Astrocyte (in vitro differentiated cells and primary cell): ENCODE measurements at regions not wholly inside any gene's neighbourhood (a gene's known extent, or its start where the extent isn't known, plus 50 kb on each side); places are given as distances from the start of the nearest gene placed in this dataset.
"Not testable (repeated sequence)": the region's sequence is repeated elsewhere in the genome, so short reads cannot be mapped to it uniquely, and the experiment has no call there.

Source experiments
- DNase-seq: peaks from one replicate; pipeline ENCODE4 v3.0.0-alpha.2; 2010; ENCODE audit warnings: low read depth
- FAIRE-seq: peaks from 2 replicates; lab custom pipeline; 2011; peaks lifted over from hg19 to GRCh38; lab: Jason Lieb, UNC
- H2AFZ ChIP-seq: 2 replicates; pipeline ENCODE4 v1.6.0; 2012; ENCODE audit warnings: low read depth, low read length, inconsistent platforms
- H3K27ac ChIP-seq: 2 replicates; pipeline ENCODE4 v1.5.1; 2011; ENCODE audit warnings: low read depth, low read length, inconsistent platforms
- H3K27me3 ChIP-seq: 2 replicates; pipeline ENCODE4 v1.6.0; 2011; ENCODE audit warnings: low read length, inconsistent platforms; ENCODE audit not compliant: insufficient read depth
- H3K36me3 ChIP-seq: 2 replicates; pipeline ENCODE4 v1.5.1; 2011; ENCODE audit warnings: low read length, inconsistent platforms; ENCODE audit not compliant: insufficient read depth
- H3K4me1 ChIP-seq: 2 replicates; pipeline ENCODE4 v1.5.1; 2011; ENCODE audit warnings: low read length, inconsistent platforms; ENCODE audit not compliant: insufficient read depth
- H3K4me2 ChIP-seq: 2 replicates; pipeline ENCODE4 v1.6.0; 2012; ENCODE audit warnings: low read length, inconsistent platforms
- H3K4me3 ChIP-seq: 2 replicates; pipeline ENCODE4 v1.5.1; 2011; ENCODE audit warnings: low read depth, mild to moderate bottlenecking, low read length, inconsistent platforms; ENCODE audit not compliant: insufficient read depth
- H3K79me2 ChIP-seq: 2 replicates; pipeline ENCODE4 v1.6.0; 2012; ENCODE audit warnings: mild to moderate bottlenecking, low read length, inconsistent platforms; ENCODE audit not compliant: insufficient read depth
- H3K9ac ChIP-seq: 2 replicates; pipeline ENCODE4 v1.6.0; 2012; ENCODE audit warnings: mild to moderate bottlenecking, low read length, inconsistent platforms
- H3K9me3 ChIP-seq: 2 replicates; pipeline ENCODE4 v1.5.1; 2012; ENCODE audit warnings: low read depth, mild to moderate bottlenecking, low read length, inconsistent platforms; ENCODE audit not compliant: insufficient read depth
- H4K20me1 ChIP-seq: 2 replicates; pipeline ENCODE4 v1.6.0; 2012; ENCODE audit warnings: low read length, inconsistent platforms; ENCODE audit not compliant: insufficient read depth
- H3K27ac Mint-ChIP-seq: one replicate; pipeline ENCODE4 v1.8.0; 2021; ENCODE audit warnings: mild to moderate bottlenecking, mixed read lengths; ENCODE audit not compliant: unreplicated experiment
- H3K27me3 Mint-ChIP-seq: one replicate; pipeline ENCODE4 v1.8.0; 2021; ENCODE audit warnings: low read depth, mixed read lengths; ENCODE audit not compliant: unreplicated experiment
- H3K36me3 Mint-ChIP-seq: one replicate; pipeline ENCODE4 v1.8.0; 2021; ENCODE audit warnings: low read depth, mixed read lengths; ENCODE audit not compliant: unreplicated experiment
- H3K4me1 Mint-ChIP-seq: one replicate; pipeline ENCODE4 v1.8.0; 2021; ENCODE audit warnings: low read depth, mixed read lengths; ENCODE audit not compliant: unreplicated experiment
- H3K4me3 Mint-ChIP-seq: one replicate; pipeline ENCODE4 v1.8.0; 2021; ENCODE audit warnings: mild to moderate bottlenecking, moderate library complexity, mixed read lengths; ENCODE audit not compliant: unreplicated experiment
- H3K9me3 Mint-ChIP-seq: one replicate; pipeline ENCODE4 v1.8.0; 2021; ENCODE audit warnings: mild to moderate bottlenecking, mixed read lengths; ENCODE audit not compliant: unreplicated experiment
- CTCF ChIP-seq: IDR thresholded peaks from 2 replicates; pipeline ENCODE4 v1.5.1; 2011; ENCODE audit warnings: low read depth, mild to moderate bottlenecking, inconsistent platforms, low read length, moderate library complexity; ENCODE audit not compliant: insufficient read depth
- EZH2 ChIP-seq: IDR thresholded peaks from 2 replicates; pipeline ENCODE4 v1.6.1; 2012; ENCODE audit warnings: mild to moderate bottlenecking, low read length, inconsistent platforms; ENCODE audit not compliant: insufficient read depth

- not testable (repeated sequence) for H3K4me2 ChIP-seq, H3K4me3 Mint-ChIP-seq, H2AFZ ChIP-seq, H3K9ac ChIP-seq, H3K9me3 Mint-ChIP-seq, H3K27me3 ChIP-seq, H3K36me3 Mint-ChIP-seq, H4K20me1 ChIP-seq, H3K4me1 ChIP-seq, H3K9me3 ChIP-seq, H3K36me3 ChIP-seq, H3K4me3 ChIP-seq, FAIRE-seq, H3K79me2 ChIP-seq, DNase-seq, H3K27ac Mint-ChIP-seq, H3K27ac ChIP-seq, H3K4me1 Mint-ChIP-seq
- peaks cover 27% of the 10 kb centered on the region for H3K27me3 Mint-ChIP-seq
Observed at GRCh38 chr2:242010252-242011166, 141.0 kb downstream of the RTP5 start.

GRCh38 chr2:242011167-242011513 is 141.6 kb downstream of the RTP5 start:
- H4K20me1 ChIP-seq = no peaks in the 10 kb centered on the region
- H3K9ac ChIP-seq = no peak overlapping the region
- no peak for TF ChIP-seq CTCF
- no peak for TF ChIP-seq EZH2
- no peak overlapping the region for H3K27ac Mint-ChIP-seq
- H3K4me2 ChIP-seq = no peak overlapping the region
- peaks cover 5% of the 10 kb centered on the region for H3K27me3 ChIP-seq
- H3K4me3 Mint-ChIP-seq = no peak overlapping the region
- H3K9me3 Mint-ChIP-seq = no peaks in the 10 kb centered on the region
- no peaks in the 10 kb centered on the region for H3K36me3 Mint-ChIP-seq
- H3K4me3 ChIP-seq = no peak overlapping the region
- DNase-seq = no peak
- no peak overlapping the region for H2AFZ ChIP-seq
- peaks cover 29% of the 10 kb centered on the region for H3K27me3 Mint-ChIP-seq
- H3K36me3 ChIP-seq = no peaks in the 10 kb centered on the region
- no peak for FAIRE-seq
- H3K4me1 Mint-ChIP-seq = no peaks in the 10 kb centered on the region
- H3K9me3 ChIP-seq = no peaks in the 10 kb centered on the region
- no peak overlapping the region for H3K27ac ChIP-seq
- H3K4me1 ChIP-seq = no peaks in the 10 kb centered on the region
- H3K79me2 ChIP-seq = no peaks in the 10 kb centered on the region

GRCh38 chr2:242011516-242011915 is 142.0 kb downstream of the RTP5 start:
- no peaks in the 10 kb centered on the region for H3K36me3 Mint-ChIP-seq
- Histone ChIP-seq H4K20me1 (no peaks in the 10 kb centered on the region), H3K4me3 (no peak overlapping the region), H3K27me3 (peaks cover 6% of the 10 kb centered on the region), H3K27ac (no peak overlapping the region), H3K36me3 (no peaks in the 10 kb centered on the region), H3K79me2 (no peaks in the 10 kb centered on the region), H3K4me2 (no peak overlapping the region), H3K4me1 (no peaks in the 10 kb centered on the region), H3K9me3 (no peaks in the 10 kb centered on the region), H2AFZ (no peak overlapping the region), H3K9ac (no peak overlapping the region)
- DNase-seq = no peak
- peaks cover 30% of the 10 kb centered on the region for H3K27me3 Mint-ChIP-seq
- no peak overlapping the region for H3K27ac Mint-ChIP-seq
- H3K9me3 Mint-ChIP-seq = no peaks in the 10 kb centered on the region
- no peaks in the 10 kb centered on the region for H3K4me1 Mint-ChIP-seq
- TF ChIP-seq CTCF (no peak), EZH2 (no peak)
- FAIRE-seq = no peak
- H3K4me3 Mint-ChIP-seq = no peak overlapping the region
